DOHH2 (cell line): ENCODE measurements at regions not wholly inside any gene's neighbourhood (a gene's known extent, or its start where the extent isn't known, plus 50 kb on each side); places are given as distances from the start of the nearest gene placed in this dataset.

Experiments used
- H3F3A ChIP-seq: fragments of 200-600 bp; sonication (generic), shearing (Covaris generic); 2 replicates; pipeline ENCODE4 v1.6.0; 2016; ENCODE audit warnings: antibody characterized with exemption, mild to moderate bottlenecking; ENCODE audit not compliant: control insufficient read depth, insufficient read depth
- H3K27ac ChIP-seq: fragments of 200-600 bp; sonication (generic); 2 replicates; pipeline ENCODE4 v1.5.1; 2014; ENCODE audit warnings: low read depth, mild to moderate bottlenecking, low read length, moderate library complexity
- H3K27me3 ChIP-seq: fragments of 200-600 bp; sonication (generic); 2 replicates; pipeline ENCODE4 v1.6.1; 2014; ENCODE audit warnings: mild to moderate bottlenecking, low read length, mixed read lengths; ENCODE audit not compliant: control insufficient read depth
- H3K36me3 ChIP-seq: fragments of 200-600 bp; sonication (generic); 2 replicates; pipeline ENCODE4 v1.6.1; 2014; ENCODE audit warnings: mild to moderate bottlenecking, low read length, moderate library complexity, mixed read lengths; ENCODE audit not compliant: control insufficient read depth
- H3K4me1 ChIP-seq: fragments of 200-600 bp; sonication (generic); 2 replicates; pipeline ENCODE4 v1.6.1; 2014; ENCODE audit warnings: mild to moderate bottlenecking, low read length, mixed read lengths; ENCODE audit not compliant: control insufficient read depth
- H3K4me2 ChIP-seq: fragments of 200-600 bp; sonication (generic); 2 replicates; pipeline ENCODE4 v1.6.0; 2014; ENCODE audit warnings: mild to moderate bottlenecking, low read length, moderate library complexity
- H3K4me3 ChIP-seq: fragments of 200-600 bp; sonication (generic); 2 replicates; pipeline ENCODE4 v1.5.1; 2014; ENCODE audit warnings: mild to moderate bottlenecking, low read length, mixed read lengths
- H3K79me2 ChIP-seq: fragments of 200-600 bp; sonication (generic); 2 replicates; pipeline ENCODE4 v1.6.1; 2014; ENCODE audit warnings: mild to moderate bottlenecking, low read length, mixed read lengths; ENCODE audit not compliant: control insufficient read depth
- H3K9me2 ChIP-seq: fragments of 200-600 bp; sonication (generic); replicated peaks from 2 replicates; pipeline ENCODE4 v1.6.1; 2014; ENCODE audit warnings: mild to moderate bottlenecking, low read length, mixed read lengths; ENCODE audit not compliant: control insufficient read depth
- H3K9me3 ChIP-seq: fragments of 200-600 bp; sonication (generic); 2 replicates; pipeline ENCODE4 v1.6.1; 2014; ENCODE audit warnings: antibody characterized with exemption, low read length, mixed read lengths; ENCODE audit not compliant: control insufficient read depth, insufficient read depth
- H4K20me1 ChIP-seq: fragments of 200-600 bp; sonication (generic); 2 replicates; pipeline ENCODE4 v1.6.0; 2014; ENCODE audit warnings: low read depth, mild to moderate bottlenecking, antibody characterized with exemption, low read length, moderate library complexity; ENCODE audit not compliant: control insufficient read depth, insufficient read depth
- CTCF ChIP-seq: fragments of 200-600 bp; sonication (generic); IDR thresholded peaks from one replicate; pipeline ENCODE4 v1.5.1; 2014; ENCODE audit warnings: antibody characterized with exemption, mild to moderate bottlenecking, low read depth, low read length; ENCODE audit not compliant: poor library complexity, severe bottlenecking
- EZH2phosphoT487 ChIP-seq: fragments of 200-600 bp; sonication (generic); IDR thresholded peaks from 2 replicates; pipeline ENCODE4 v1.6.1; 2017; ENCODE audit warnings: borderline replicate concordance, mild to moderate bottlenecking, antibody characterized with exemption, low read length, moderate library complexity, mixed read lengths

- H3K4me2 ChIP-seq: no peak overlapping the region
- no peaks in the 10 kb centered on the region for H4K20me1 ChIP-seq
- no peaks in the 10 kb centered on the region for H3K36me3 ChIP-seq
- H3K79me2 ChIP-seq: no peaks in the 10 kb centered on the region
- H3F3A ChIP-seq: no peaks in the 10 kb centered on the region
- TF ChIP-seq CTCF: no peak
- TF ChIP-seq EZH2phosphoT487: no peak
- H3K4me3 ChIP-seq: no peak overlapping the region
- H3K9me3 ChIP-seq: no peaks in the 10 kb centered on the region
- no peak overlapping the region for H3K27ac ChIP-seq
- H3K27me3 ChIP-seq: no peaks in the 10 kb centered on the region
- H3K4me1 ChIP-seq: no peaks in the 10 kb centered on the region
- H3K9me2 ChIP-seq: no peaks in the 10 kb centered on the region
Observed at GRCh38 chr21:24272521-24272938, 1334.8 kb downstream of the MRPL39 start.

- no peaks in the 10 kb centered on the region for H3K9me3 ChIP-seq
- H3K4me2 ChIP-seq: no peak overlapping the region
- no peak overlapping the region for H3K27ac ChIP-seq
- H4K20me1 ChIP-seq: no peaks in the 10 kb centered on the region
- no peaks in the 10 kb centered on the region for H3F3A ChIP-seq
- no peaks in the 10 kb centered on the region for H3K79me2 ChIP-seq
- TF ChIP-seq EZH2phosphoT487 (no peak), CTCF (no peak)
- no peaks in the 10 kb centered on the region for H3K9me2 ChIP-seq
- no peak overlapping the region for H3K4me3 ChIP-seq
- no peaks in the 10 kb centered on the region for H3K4me1 ChIP-seq
- no peaks in the 10 kb centered on the region for H3K27me3 ChIP-seq
- H3K36me3 ChIP-seq: no peaks in the 10 kb centered on the region
Observed at GRCh38 chr21:24265987-24266386, 1341.3 kb downstream of the MRPL39 start.

- Histone ChIP-seq H3K79me2 (no peaks in the 10 kb centered on the region), H3K36me3 (no peaks in the 10 kb centered on the region), H3K4me2 (no peak overlapping the region), H3K4me3 (no peak overlapping the region), H4K20me1 (no peaks in the 10 kb centered on the region), H3K9me3 (no peaks in the 10 kb centered on the region), H3K4me1 (no peaks in the 10 kb centered on the region), H3K27me3 (no peaks in the 10 kb centered on the region), H3K27ac (no peak overlapping the region), H3K9me2 (no peaks in the 10 kb centered on the region), H3F3A (no peaks in the 10 kb centered on the region)
- no peak for TF ChIP-seq CTCF
- TF ChIP-seq EZH2phosphoT487: no peak
Observed at GRCh38 chr21:24260751-24261150, 1346.5 kb downstream of the MRPL39 start.

GRCh38 chr21:24259241-24259640 is 1348.0 kb downstream of the MRPL39 start:
- Histone ChIP-seq H3K9me2 (no peaks in the 10 kb centered on the region), H3F3A (no peaks in the 10 kb centered on the region), H3K4me3 (no peak overlapping the region), H3K9me3 (no peaks in the 10 kb centered on the region), H3K79me2 (no peaks in the 10 kb centered on the region), H4K20me1 (no peaks in the 10 kb centered on the region), H3K36me3 (no peaks in the 10 kb centered on the region), H3K27ac (no peak overlapping the region), H3K4me1 (no peaks in the 10 kb centered on the region), H3K27me3 (no peaks in the 10 kb centered on the region), H3K4me2 (no peak overlapping the region)
- no peak for TF ChIP-seq CTCF
